ENCODE measurements at regions not wholly inside any gene's neighbourhood (a gene's known extent, or its start where the extent isn't known, plus 50 kb on each side); places are given as distances from the start of the nearest gene placed in this dataset.

DNA sequence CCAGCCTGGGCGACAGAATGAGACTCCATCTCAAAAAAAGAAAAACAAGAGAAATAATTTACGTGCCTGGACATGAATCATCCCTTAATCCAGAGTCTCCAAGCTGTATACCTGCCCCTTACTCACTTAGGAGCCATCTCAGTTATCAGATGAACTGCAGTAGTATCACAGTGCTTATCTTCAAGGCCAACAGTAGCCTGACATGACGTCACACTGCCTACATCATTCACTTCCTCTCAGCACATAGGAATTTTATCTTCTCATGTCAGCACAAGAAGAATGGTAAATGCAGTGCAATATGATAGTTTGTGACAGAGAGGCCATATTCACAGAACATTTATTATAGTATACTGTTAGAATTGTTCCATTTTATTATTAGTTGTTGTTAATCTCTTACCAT, 216.6 kb downstream of the SS18 start:
- no peak for DNase-seq (ENCODE audit: low spot score)

DNA sequence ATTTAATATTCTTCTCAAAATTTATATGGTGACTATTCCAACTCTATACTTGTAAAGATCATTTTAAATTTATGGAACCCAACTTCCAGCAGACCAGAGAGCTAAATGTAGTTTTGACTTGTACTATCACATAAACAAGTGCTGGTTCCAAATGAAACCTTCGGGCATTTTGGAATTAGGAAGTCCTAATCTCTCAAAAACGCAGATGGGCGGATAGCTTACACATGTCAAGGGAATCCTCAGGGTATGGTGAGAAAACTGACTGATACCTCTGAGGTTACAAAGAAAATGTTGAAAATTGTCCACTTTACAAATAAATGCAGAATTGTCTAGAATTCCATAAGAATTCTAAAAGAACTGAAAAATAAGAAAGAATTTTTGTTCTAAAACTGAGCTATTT, 224.1 kb downstream of the SS18 start:
- no peak for DNase-seq (ENCODE audit: low spot score)

DNA sequence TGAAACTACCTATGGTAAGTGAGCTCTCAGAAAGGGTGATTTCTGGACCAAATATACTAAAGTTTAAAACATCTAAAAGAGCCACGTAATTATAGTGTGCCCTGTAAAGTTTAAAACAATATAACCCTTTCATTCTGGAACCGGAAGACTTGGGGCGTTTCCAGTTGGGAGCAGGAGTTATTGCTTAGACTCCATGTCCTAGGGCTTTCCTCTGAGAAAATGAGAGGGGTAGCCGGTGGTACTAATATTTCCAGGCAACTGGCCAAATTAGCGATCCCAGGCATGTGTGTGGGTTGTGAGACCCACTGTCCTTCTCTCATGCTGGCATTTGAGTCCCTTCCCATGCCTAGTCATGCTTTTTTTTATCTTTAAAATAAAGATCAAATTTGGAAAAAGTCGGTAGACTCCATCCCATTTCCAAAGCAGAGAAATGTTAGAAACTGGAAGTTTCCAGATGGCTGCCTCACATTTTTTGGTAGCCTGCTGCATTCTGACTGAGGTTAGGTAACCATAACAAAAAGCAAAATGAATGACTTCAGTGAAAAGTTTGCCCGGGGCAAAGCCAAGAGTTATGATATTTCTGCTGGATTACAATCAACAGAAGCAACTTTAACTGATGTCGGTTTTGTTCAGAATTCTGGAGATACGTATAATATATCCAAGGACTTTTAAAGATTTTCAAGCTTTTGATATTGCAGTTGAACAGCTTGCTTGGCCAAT, 227.4 kb downstream of the SS18 start:
- peak; percentile 68 for DNase-seq (ENCODE audit: low spot score)

DNA sequence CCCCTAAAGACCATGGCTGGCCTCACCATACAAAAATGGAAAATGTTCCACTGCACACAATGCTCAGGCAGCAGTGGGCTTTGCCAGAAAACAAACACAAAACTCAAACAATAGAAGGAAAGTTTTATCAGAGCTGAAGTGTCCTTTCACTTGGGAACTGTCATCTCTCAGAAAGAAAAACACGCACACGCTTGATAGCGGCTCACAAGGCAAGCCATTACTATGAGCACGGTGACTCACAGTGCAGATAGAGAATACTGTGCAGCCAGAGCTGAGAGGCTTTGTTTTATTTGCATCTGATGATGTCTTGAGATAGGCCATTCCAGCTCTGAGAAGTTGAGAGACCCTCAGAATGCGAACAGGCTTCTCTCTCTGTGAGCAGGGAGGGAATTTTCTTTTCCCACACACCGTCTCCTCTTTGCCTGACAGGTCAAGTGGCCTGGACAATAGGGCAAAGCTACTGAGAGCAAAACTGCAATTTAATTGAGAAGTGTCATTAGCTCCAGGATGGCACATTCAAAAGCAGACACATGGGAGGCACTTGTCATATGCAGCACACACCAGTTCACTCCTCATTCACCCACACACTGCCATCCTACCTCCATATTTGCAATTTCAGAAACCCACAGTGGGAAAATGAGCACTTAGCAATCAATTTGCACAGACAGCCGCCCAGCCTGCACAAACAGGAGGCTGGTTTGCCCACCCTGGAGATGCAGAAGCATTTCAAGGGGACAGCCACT, 236.6 kb downstream of the SS18 start:
- no peak for DNase-seq (ENCODE audit: low spot score)

DNA sequence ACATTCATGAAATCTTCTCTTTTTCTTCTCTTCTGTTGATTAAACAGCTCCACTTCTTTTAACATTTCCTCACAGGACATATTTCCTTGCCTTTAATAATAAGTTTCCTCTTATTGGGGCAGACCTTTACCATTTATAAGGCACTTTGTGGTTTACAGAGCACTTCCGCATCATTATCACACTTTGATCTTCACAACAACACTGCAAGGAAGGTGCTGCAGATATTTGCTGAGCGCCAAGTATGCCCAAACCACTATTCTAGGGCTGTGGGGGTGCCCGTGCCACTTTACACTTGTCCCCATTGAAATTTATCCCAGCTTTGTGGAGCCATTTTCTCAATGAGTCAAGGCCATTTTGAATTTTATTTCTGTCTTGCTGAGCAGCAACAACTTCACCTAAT, 246.6 kb downstream of the SS18 start:
- no peak for DNase-seq (ENCODE audit: low spot score)

DNA sequence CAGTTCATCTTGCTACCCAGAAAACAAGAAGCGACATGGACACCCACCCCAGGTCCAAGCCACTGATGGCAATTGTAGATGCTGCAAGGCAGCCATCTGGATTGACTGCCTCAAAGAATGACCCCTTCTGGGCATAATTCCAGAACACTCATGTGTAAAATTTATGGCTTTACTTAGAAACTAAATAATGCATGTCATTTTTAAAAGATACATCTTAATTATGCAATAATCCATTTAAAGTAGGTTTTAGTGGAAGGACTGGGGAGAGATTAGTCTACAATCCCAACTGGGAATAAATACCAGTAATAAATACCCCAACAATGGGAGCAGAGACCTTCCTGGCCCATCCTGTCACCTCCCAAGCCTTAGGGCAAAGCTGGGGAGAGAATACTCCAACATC, 247.7 kb downstream of the SS18 start:
- DNase-seq (ENCODE audit: low spot score) = no peak

DNA sequence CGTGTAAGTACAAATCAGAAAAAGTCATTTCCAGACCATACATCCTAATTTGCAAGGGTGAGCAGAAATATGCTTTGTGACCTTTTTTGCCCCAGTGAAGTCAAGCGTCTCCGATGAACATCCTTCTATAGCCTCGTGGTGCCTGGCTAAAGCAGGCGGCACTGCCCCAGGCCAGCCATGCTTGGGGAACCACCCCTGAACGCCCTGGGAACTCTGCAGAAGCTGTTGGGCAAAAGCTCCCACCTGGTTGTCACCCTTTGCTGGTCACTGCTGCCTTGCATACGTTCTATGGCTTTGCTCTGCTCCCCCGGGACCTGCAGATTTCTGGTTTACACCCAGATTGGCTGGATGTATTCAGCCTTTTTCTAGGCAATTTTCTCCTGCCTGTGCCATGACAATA, 256.4 kb downstream of the SS18 start:
- no peak for DNase-seq (ENCODE audit: low spot score)

DNA sequence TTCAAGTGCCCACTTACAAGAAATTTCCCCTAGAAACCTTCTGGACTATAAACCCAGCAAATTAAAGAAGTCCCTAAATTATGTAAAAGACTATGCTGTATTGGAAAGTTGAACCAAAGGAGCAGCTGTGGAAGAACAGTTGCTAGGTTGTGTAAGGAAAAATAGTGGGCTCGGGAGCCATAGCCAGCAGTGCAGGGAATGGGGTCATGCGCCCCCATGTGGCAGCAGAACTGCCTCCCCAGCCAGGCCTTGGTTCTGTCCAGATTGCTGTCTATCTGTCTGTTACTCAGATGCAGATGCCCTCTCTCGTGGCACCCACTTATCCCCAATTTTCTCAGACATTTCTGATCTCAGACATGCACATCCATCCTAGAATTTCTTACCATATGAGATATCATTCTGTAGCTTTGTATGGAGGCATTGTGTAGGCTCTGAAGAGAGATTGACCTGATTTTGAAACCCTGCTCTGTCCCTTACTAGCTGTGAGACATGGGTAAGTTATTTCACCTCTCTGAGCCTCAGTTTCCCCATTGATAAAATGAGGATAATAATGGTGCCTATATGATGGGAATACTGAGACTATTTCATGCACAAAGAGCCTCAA, 258.3 kb downstream of the SS18 start:
- peak; percentile 85 for DNase-seq (ENCODE audit: low spot score)

DNA sequence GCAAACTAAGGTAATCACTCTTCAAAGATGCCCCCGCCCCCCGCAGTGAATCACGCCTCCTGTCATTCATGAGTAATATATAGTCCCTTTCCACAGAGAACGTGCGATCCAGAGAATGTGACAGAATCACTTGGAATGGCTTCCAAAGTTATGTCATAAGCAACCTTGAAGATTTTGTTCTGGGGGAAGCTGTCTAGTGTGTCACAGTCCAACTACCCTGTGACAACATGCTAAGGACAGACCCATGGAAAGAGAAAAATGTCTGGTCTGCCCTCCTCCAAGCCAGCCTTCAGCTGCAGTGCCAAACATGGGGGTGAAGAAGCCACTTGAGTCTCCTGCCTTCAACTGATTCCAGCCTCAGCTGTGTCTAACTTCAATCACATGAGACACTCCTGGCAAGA, 259.1 kb downstream of the SS18 start:
- no peak for DNase-seq (ENCODE audit: low spot score)

DNA sequence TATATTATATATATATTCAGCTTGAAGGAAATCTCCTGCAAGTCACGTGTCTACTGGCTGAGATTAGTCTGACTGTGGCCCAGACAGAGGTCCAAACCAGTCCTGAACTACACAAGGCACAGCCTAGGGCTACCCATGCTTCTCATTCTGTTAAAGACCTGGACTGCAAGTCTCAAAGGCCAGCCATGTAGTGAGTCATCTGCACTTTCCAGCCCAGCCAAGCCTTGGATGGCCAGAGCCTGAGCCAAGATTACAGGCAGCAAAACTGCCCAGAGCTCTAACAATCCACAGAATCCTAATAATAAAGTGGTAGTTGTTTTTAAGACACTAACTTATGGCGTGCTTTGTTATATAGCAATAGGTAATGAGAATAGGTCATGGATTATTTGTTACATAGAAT, 259.6 kb downstream of the SS18 start:
- peak; percentile 92 for DNase-seq (ENCODE audit: low spot score)

DNA sequence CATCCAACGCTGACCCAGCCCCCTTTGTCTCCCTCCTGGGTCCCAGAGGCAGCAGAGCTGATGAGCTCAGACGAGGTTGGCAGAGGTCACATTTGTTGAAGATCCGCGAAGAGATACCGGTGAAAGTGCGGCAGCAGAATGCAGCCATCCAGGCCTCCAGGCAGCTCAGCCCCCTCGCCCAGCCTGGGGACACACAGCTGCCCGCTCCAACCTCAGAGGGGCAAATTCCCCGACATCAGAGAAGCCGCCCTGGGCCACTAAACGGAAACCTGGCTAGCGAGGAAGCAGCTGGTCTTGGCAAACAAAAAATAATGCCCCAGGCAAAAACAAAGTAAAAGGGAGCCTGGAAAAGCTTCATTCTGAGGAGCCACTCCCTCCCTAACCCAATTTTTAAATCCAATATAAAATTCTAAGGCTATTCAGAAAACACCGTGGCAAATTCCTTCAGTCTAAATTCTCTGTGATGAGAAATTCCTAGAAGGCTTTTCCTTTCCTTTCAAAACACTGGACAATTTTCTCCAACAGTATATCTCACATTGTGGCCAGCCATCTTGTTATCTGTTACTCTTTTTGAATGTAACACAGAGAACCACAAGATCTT, 262.4 kb downstream of the SS18 start:
- DNase-seq (ENCODE audit: low spot score) = peak; percentile 24

DNA sequence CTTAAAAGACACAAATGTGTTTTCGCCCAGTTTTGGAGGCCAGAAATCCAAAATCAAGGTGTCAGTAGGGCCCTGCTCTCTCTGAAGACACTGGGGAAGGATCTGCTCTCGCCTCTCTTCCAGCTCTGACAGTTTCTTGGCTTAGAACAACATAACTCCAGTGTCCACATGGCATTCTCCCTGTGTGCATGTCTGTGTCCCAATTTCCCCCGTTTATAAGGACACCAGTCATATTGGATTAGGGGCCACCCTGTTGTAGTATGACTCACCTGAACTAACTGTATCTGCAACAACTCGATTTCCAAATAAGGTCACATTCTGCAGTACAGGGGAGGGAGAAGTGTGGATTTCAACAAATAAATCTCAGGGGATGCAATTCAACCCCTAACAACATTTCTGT, 263.2 kb downstream of the SS18 start:
- DNase-seq (ENCODE audit: low spot score) = no peak

DNA sequence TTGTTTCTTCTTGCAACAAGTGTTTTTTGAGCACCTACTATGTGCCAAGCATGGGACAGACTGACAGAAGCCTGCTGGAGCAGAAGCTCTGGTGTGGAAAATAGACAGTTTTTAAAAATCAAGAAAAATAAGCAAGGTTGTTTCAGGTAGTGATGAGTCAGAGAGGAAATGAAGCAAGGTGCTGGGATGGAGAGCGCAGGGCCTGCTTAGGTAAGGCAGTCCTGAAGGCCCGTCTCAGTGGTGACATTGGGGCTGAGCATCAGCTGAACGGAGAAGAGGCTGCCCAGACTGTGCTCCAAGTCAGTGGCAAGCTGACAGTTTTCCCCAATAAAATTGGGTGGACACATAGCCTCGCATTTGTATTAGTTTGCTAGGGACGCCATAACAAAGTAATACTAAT, 263.6 kb downstream of the SS18 start:
- no peak for DNase-seq (ENCODE audit: low spot score)

DNA sequence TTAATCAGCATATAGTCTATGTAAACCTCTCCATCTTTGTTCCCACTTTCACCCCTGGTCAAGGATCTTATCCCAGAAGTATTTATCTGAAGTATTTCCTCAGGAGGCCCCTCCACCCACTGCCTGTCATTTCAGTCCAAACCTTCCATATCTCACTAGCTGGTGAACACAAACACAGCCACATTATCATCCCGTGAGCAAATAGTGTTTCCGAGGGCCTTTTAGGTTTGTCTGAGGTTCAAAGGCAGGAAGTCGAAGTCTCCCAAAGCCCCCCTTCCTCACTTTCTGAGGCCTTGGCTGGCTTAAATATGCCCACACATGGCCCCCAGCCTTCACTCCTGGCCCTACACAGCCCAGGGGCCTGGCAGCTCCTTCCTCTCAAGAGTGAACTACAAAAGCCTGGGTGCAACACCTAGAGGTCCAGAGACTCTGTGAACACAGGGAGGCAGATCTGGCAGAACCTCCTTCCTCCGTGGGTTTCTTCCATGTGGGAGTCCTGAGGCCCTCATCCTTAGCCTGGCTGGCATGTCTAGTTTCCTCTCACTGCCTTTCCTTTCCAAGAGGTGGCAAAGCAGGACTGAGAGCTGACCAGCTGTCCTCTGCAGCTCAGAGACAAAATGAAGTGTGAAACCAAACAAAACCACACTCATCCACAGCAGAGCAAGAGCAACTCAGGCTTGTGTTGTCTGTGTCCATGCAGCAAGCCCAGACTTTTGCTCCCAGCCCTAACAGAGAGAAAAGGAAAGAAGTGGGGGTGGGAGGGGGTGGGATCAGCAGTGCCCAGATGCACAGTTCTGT, 264.2 kb downstream of the SS18 start:
- DNase-seq (ENCODE audit: low spot score) = no peak

DNA sequence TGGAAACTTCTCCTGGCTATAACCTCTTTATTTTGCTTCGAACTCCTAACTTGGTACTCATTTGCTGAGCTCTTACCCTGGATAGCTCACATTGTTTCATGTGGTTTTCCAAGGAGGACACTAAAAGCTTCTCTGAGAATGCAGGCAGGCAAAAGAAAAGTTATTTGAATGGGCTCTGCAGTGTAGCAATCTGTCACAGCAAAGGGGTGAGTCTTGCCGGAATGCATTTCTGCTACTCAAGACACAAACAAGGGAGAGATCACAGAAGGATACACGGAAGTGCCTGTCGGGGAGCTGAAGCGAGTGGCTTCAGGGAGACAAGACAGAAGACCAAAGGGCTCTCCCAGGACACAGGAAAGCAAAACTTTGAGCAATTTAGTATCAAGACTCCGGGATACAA, 265.4 kb downstream of the SS18 start:
- no peak for DNase-seq (ENCODE audit: low spot score)

DNA sequence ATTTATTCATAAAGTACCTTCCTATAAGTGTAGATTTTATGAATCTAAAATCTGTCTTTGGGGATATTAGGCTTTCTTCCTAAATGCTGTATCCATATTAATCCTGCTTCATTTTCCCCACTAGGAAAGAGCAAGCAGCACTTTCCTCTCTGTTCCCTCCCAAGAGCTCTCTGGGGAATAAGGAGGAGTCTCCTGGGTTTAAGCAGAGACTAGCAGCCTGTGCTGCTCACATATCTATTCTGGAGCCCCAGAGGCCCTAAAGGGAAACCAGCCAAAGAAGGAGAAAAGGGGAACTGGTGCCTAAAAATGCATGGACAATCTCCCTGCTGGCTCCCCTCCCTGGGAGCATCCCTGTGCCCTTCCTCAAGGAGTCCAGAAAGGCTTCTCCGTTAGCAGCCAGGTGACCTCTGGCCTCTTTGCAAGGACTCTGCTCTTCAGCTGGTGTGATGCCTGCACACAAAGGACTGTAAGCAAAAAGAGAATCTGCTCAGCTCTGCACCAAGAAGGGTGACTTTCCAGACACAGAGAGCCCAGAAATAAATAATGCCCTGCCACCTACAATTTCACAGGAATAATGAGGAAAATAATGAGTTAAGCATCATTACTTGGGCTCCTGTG, 270.6 kb downstream of the SS18 start:
- DNase-seq (ENCODE audit: low spot score) = no peak

DNA sequence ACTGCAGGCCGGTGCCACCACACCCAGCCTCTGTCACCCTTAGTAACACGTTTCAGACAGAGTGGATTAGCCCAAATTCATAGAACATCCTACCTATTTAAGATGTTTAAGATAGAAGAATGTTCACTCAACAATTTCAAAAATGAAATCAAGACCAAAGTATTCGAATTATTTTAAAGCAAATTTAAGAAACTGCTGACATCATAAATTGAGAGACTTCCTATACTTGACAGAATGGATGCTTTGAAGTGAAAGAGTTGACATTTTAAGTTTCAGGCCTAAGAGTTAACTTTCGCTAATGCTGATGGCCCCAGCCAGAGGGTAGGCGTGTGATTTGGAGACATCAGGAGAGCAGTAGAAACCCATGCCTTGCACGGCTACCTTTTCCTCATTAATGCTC, 271.9 kb downstream of the SS18 start:
- no peak for DNase-seq (ENCODE audit: low spot score)

DNA sequence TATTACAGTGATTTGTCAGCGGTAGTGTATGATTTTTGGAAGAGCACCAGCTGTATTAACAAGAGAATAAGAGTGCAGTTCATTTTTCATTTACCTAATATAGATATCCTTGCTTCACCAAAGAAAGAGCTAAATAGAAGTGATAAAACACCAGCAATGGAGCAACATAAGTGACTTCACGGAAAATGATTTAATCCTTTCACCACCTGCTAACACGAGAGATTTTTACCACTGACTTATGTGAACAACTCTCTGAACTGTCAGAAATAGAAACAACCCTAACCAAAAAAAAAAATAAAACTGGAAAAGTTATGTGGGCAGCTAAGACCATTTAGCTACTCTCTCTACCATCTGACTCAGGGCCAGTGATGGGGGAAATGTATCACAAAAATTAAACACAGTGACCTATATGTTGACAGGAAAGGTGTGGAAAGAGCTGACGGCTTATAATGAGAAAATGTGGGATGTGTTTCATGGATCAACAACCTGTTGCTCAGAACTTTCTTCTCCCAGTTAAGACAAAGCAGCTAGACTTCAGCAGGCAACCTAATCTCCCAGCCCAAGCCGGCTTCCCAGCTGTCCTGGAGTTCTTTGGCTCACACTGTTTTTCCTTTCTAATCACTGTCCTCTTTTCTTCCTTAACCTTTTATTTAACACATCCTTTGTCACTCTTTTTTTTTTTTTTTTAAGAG, 272.7 kb downstream of the SS18 start:
- no peak for DNase-seq (ENCODE audit: low spot score)

DNA sequence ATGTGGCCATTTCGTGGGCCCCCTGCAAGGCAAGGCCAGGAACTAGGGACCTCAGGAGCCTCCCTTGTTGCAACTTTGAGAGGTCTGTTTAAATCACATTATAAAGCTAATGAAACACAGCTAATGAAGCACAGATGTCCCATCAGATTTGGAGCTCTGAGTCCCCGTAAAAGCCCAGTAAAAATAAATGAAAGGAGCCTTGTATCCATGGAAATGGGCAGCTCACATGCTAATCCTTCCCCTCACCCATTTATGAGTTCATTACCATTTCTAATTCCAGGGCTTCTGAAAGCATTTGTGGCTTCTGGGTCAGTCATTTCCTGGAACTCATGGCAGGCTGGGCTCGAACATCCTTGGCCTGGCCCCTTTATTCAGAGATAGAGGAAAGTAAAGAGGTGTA, 274.8 kb downstream of the SS18 start:
- peak; percentile 43 for DNase-seq (ENCODE audit: low spot score)

DNA sequence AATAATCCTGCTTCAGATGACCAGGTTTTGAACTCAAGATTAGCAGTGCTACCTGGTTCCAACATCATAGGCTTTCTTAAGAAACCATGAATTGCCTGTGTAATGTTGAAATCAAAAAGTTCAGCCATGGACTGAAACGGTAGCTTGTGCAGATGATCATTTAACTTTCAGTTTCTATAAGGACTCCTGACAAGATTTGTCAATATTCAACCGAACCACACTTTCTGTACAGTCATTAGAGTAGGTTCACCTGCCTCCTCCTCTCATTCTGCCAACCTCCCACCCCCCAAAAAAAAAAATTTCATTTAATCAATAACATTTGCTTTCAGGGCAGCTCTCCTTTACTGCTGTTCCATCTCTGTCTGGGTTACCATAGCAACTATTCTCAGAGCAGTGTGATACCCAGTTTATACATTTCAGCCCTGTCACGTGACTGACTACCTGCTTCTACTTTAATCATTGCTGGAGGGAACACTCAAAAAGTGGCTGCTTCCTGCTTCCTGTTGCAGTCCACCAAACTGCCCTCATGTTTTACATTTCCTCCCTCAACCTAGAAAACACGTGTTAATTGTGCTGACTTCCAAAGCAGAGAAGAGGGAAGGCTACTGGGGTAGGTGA, 275.5 kb downstream of the SS18 start:
- no peak for DNase-seq (ENCODE audit: low spot score)

DNA sequence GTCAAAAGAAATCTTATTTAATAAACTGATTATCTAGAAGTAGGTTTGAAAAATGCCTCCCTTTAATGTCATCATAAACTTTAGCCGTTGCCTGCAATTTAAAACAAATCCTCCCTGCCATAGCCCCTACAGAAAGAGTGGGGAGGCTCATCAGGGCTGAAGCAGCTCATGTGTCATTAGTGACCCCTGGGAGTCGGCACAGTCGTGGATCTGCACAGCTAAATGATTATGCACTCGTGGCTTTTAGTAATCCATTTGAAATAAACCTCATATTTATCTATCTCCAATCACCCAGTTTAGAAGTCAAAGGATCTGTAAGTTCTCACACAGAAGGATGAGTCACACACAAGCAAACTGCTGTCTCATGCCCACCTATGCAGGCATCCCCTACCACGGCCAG, 277.3 kb downstream of the SS18 start:
- no peak for DNase-seq (ENCODE audit: low spot score)

All from AG20443 (cell line).